ENCODE measurements at regions not wholly inside any gene's neighbourhood (a gene's known extent, or its start where the extent isn't known, plus 50 kb on each side); places are given as distances from the start of the nearest gene placed in this dataset.

GRCh38 chr2:104762031-104762430 is 91.9 kb upstream of the POU3F3 start:
- H3K9me3 ChIP-seq (ENCODE audit: control insufficient read depth in 1 of 2, insufficient read depth in 1 of 2, low read depth in 1 of 2, low read length in 2 of 2), result no peaks in the 10 kb centered on the region
- ATAC-seq (no peak), DNase-seq (ENCODE audit: low read depth, low spot score) (no peak)
- no peak for TF ChIP-seq ZNF274 (IDR thresholded peaks at IDR 0.05; ENCODE audit: low read depth, low read length)
- TF ChIP-seq ZFX (IDR thresholded peaks at IDR 0.05), result no peak
- TF ChIP-seq SRF (IDR thresholded peaks at IDR 0.05; ENCODE audit: low read depth), result no peak
- no peak for TF ChIP-seq SP1 (IDR thresholded peaks at IDR 0.05; ENCODE audit: low read depth)
- TF ChIP-seq EZH2 (IDR thresholded peaks at IDR 0.05), result no peak
- TF ChIP-seq POLR2A (IDR thresholded peaks at IDR 0.05; ENCODE audit: borderline replicate concordance, extremely low read depth, insufficient read depth, insufficient read length), result no peak
- no peak for TF ChIP-seq RAD21 (IDR thresholded peaks at IDR 0.05; ENCODE audit: low read depth)
- TF ChIP-seq CBX3 (IDR thresholded peaks at IDR 0.05; ENCODE audit: low read depth), result no peak
- TF ChIP-seq EZH2phosphoT487 (IDR thresholded peaks at IDR 0.05; ENCODE audit: borderline replicate concordance), result no peak
- no peak for TF ChIP-seq REST (IDR thresholded peaks at IDR 0.05; ENCODE audit: low read depth)
- no peak for TF ChIP-seq TCF7L2 (IDR thresholded peaks at IDR 0.05; ENCODE audit: borderline replicate concordance, extremely low read depth, insufficient read depth, insufficient read length)
- no peak for TF ChIP-seq POLR2AphosphoS5 (IDR thresholded peaks at IDR 0.05; ENCODE audit: low read depth, low read length)
- no peak for TF ChIP-seq YY1 (IDR thresholded peaks at IDR 0.05; ENCODE audit: extremely low read depth, insufficient replicate concordance, low read depth, low read length)
- no peak for TF ChIP-seq CTCF (IDR thresholded peaks at IDR 0.05 in 2 of 3, conservative IDR thresholded peaks at IDR 0.05 in 1 of 3; ENCODE audit: borderline replicate concordance in 1 of 3, insufficient read depth in 1 of 3, low read depth in 2 of 3, low read length in 2 of 3)
- TF ChIP-seq ELF1 (IDR thresholded peaks at IDR 0.05; ENCODE audit: borderline replicate concordance, low read depth), result no peak
- TF ChIP-seq MAX (IDR thresholded peaks at IDR 0.05), result no peak
- TF ChIP-seq ATF3 (IDR thresholded peaks at IDR 0.05), result no peak
- no peak for TF ChIP-seq SIN3A (IDR thresholded peaks at IDR 0.05; ENCODE audit: low read depth)
- TF ChIP-seq CEBPB (IDR thresholded peaks at IDR 0.05; ENCODE audit: low read depth), result no peak
- peaks cover 9% of the 10 kb centered on the region for H3K27me3 ChIP-seq (ENCODE audit: insufficient read depth, low read length)
- no peak overlapping the region for H3K27ac ChIP-seq (ENCODE audit: low read depth, low read length)
- no peaks in the 10 kb centered on the region for H3K36me3 ChIP-seq (ENCODE audit: control insufficient read depth in 1 of 2, insufficient read depth in 2 of 2, low read length in 2 of 2)
- no peaks in the 10 kb centered on the region for H4K20me1 ChIP-seq (ENCODE audit: insufficient read depth)
- BruUV-seq (replicated peaks), result no TSS peak
- H3K4me3 ChIP-seq (replicated peaks in 1 of 2; ENCODE audit: low read depth in 1 of 2, low read length in 2 of 2), result no peak overlapping the region
- CTCF ChIA-PET, result no interaction called here
- H2AFZ ChIP-seq (ENCODE audit: low read depth, low read length, poor library complexity, severe bottlenecking), result no peak overlapping the region
- POLR2A ChIA-PET, result no interaction called here
- no peaks in the 10 kb centered on the region for H3K4me1 ChIP-seq (ENCODE audit: control insufficient read depth in 1 of 2, insufficient read depth in 2 of 2, low read length in 2 of 2)
- H3K9me2 ChIP-seq (ENCODE audit: insufficient read depth), result no peaks in the 10 kb centered on the region
- H3K4me2 ChIP-seq (ENCODE audit: low read length), result no peak overlapping the region
- H3K9ac ChIP-seq (ENCODE audit: low read length), result no peak overlapping the region
- intact Hi-C loops (cut with micrococcal nuclease), result no loop called here
- no peaks in the 10 kb centered on the region for H3K79me2 ChIP-seq (ENCODE audit: insufficient read depth, low read length)
- RAD21 ChIA-PET (ENCODE audit: low non-redundant PET in 1 of 2, low total read pairs in 2 of 2, uncharacterized antibody in 2 of 2, unreplicated experiment in 2 of 2), result no interaction called here
